ENCODE measurements at regions not wholly inside any gene's neighbourhood (a gene's known extent, or its start where the extent isn't known, plus 50 kb on each side); places are given as distances from the start of the nearest gene placed in this dataset.

DNA sequence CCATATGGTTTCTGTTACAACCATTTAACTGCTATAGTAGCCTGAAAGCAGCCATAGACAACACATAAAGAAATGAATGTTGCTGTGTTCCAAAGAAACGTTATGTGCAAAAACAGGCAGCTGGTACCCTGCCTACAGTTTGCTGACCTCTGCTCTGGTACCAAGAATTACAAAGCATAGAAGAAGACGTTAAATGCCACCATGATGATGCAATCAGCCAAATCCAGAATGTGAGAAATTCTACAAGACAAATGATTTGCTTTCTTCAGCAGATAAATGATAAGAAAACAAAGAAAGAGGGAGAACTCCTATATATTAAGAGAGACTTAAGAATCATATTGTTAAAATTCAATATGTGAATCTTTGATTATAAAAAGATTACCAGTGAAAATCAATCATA is 97.8 kb upstream of the PDE4B start:
- DNase-seq: no peak
- Histone ChIP-seq H3K36me3 (replicated peaks; ENCODE audit: control insufficient read depth, insufficient read depth, low read length) (no peaks in the 10 kb centered on the region), H3K4me3 (ENCODE audit: insufficient read depth, low read depth, low read length) (no peak overlapping the region), H3K27me3 (ENCODE audit: control insufficient read depth, insufficient read depth, low read length) (no peaks in the 10 kb centered on the region)

DNA sequence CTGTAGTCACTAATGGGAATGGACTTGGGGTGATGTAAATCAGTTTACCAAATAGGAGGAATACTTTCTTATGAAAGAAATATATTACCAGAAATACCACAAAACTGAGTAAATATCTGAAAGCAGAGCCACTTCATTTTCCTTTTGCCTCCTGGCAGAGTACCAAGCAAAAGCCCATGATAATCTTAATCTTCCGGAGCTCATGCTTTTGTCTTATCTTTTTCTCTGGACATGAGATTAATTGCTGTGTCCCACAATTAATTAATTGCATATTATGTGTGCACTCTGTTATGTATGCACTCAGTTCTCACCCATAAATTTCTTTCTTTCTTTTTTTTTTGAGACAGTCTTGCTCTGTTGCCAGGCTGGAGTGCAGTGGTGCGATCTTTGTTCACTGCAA is 94.1 kb upstream of the PDE4B start:
- no peaks in the 10 kb centered on the region for H3K27me3 ChIP-seq (ENCODE audit: control insufficient read depth, insufficient read depth, low read length)
- no peak for DNase-seq
- no peak overlapping the region for H3K4me3 ChIP-seq (ENCODE audit: insufficient read depth, low read depth, low read length)
- H3K36me3 ChIP-seq (replicated peaks; ENCODE audit: control insufficient read depth, insufficient read depth, low read length): no peaks in the 10 kb centered on the region

DNA sequence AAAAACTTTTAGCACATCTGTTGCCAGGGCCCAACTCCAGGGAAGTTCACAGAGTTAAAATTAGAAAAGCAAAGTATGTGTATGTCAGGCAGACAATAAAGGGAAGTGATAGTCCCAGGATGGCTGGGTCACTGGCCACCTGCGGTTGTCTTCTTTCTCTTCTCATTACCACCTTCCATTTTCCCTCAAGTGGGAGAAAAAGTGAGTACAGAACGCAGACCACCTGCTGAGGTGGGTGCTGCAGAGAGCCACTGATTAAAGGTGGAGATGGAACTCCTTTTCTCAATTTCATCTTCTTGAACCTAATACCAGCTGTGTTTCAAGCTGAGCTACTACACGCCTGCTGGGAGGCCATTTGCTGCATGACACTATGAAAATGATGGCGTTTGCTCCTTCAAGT is 88.8 kb upstream of the PDE4B start:
- no peak overlapping the region for H3K4me3 ChIP-seq (ENCODE audit: insufficient read depth, low read depth, low read length)
- no peak for DNase-seq
- 0 out of 2 replicates have a peak, but pooled peaks cover 2% of the 10 kb centered on the region for H3K27me3 ChIP-seq (ENCODE audit: control insufficient read depth, insufficient read depth, low read length)
- H3K36me3 ChIP-seq (replicated peaks; ENCODE audit: control insufficient read depth, insufficient read depth, low read length): no peaks in the 10 kb centered on the region

DNA sequence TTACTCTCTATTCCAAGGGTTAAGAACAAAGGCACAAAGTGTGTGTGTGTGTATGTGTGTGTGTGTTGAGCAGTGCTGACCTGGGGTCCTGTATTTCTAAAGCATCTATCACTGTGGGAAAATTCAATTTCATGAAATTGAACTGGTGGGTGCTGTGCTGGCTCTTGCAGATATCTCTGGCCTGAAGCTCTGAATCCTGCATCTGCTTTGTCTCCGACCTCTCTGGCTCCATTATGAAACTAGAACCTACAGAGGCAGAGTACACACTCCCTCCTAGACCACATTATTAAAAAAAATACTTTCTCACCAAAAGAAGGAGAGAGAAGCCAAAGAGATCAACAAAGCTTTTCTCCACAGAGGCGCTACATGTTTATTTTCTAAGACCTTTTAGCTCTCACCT is 88.4 kb upstream of the PDE4B start:
- H3K36me3 ChIP-seq (replicated peaks; ENCODE audit: control insufficient read depth, insufficient read depth, low read length): no peaks in the 10 kb centered on the region
- H3K27me3 ChIP-seq (ENCODE audit: control insufficient read depth, insufficient read depth, low read length): 0 out of 2 replicates have a peak, but pooled peaks cover 2% of the 10 kb centered on the region
- no peak for DNase-seq
- H3K4me3 ChIP-seq (ENCODE audit: insufficient read depth, low read depth, low read length): no peak overlapping the region

DNA sequence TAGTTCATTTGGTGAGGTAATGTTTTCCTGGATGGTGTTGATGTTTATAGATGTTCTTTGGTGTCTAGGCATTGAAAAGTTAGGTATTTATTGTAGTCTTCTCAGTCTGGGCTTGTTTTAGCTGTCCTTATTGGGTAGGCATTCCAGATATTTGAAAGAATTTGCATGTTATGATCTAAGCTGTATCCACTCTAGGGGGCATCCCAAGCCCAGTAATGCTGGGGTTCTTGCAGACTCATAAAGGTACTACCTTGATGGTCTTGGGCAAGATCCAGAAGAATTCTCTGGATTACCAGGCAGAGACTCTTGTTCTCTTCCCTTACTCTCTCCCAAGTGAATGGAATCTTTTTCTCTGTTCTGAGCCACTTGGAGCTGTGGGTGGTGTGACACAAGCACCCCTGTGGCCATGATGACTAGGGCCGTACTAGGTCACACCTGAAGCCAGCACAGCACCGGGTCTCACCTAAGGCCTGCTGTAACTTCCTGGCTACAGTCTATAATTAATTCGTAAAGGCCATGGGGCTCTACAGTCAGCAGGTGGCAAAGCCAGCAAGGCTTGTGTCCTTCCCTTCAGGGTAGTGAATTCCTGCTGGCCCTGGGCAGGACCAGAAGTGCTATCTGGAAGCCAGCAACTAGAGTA is 74.8 kb upstream of the PDE4B start:
- H3K36me3 ChIP-seq (replicated peaks; ENCODE audit: control insufficient read depth, insufficient read depth, low read length): no peaks in the 10 kb centered on the region
- no peaks in the 10 kb centered on the region for H3K27me3 ChIP-seq (ENCODE audit: control insufficient read depth, insufficient read depth, low read length)
- no peak for DNase-seq
- H3K4me3 ChIP-seq (ENCODE audit: insufficient read depth, low read depth, low read length): no peak overlapping the region

DNA sequence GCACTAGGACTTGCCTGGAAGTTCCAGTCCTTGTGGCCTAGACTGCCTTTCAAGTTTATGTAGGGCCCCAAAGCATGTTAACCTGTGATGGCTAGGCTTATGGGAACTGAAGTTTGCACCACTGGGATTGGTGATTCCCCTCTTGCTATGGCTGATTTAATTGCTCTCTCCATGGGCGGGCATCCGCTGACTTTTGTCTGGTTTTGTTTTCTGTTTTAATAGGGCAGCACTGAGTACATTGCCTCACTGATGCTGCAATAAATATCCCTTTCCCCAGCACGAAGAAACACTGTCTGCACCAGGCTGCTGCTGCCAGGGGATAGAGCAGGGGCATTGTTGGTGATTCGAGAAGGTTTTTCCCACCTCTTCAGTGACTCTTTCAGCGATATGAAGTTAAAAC is 73.3 kb upstream of the PDE4B start:
- no peak overlapping the region for H3K4me3 ChIP-seq (ENCODE audit: insufficient read depth, low read depth, low read length)
- H3K36me3 ChIP-seq (replicated peaks; ENCODE audit: control insufficient read depth, insufficient read depth, low read length): no peaks in the 10 kb centered on the region
- no peak for DNase-seq

DNA sequence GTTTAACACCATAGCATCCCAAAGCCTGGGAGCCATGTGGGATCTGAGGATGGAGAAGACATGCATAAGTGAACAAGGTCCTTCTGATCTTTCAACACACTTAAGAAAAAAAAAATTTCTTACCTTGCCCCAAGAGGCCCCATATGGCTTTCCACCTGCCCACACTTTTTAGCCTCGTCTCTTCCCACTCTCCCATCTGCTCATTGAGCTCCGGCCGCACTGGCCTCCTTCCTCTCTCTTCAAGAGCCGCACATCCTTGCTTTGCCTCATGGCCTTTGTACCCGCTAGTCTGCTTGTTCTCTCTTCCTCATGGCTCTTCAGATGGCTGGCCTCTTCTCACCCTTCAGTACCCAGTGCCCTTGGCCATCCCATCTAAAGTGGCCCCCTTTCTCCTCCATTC is 70.2 kb upstream of the PDE4B start:
- H3K36me3 ChIP-seq (replicated peaks; ENCODE audit: control insufficient read depth, insufficient read depth, low read length): no peaks in the 10 kb centered on the region
- H3K27me3 ChIP-seq (ENCODE audit: control insufficient read depth, insufficient read depth, low read length): no peaks in the 10 kb centered on the region
- no peak for DNase-seq
- no peak overlapping the region for H3K4me3 ChIP-seq (ENCODE audit: insufficient read depth, low read depth, low read length)

More for the DNA sequence above, 73.3 kb upstream of the PDE4B start:
- no peaks in the 10 kb centered on the region for H3K27me3 ChIP-seq (ENCODE audit: control insufficient read depth, insufficient read depth, low read length)

DNA sequence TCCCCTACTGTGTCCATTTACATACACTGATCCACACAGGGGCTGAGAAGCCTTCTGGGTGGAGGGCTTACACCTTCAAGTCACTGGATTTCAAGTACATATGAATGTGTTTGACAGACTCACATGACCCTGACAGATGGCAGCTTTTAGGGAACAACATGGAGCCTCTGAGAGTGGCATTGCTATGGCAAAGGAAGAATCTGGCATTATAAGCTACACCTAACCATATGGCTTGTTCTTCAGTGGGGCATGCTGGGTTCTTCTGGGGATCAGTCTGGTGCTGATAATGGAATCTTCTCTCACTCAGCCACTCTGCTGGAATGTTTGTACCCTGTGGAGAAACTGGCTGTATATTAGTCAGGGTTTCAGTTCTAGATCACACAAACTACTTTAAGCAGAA is 68.5 kb upstream of the PDE4B start:
- H3K36me3 ChIP-seq (replicated peaks; ENCODE audit: control insufficient read depth, insufficient read depth, low read length): no peaks in the 10 kb centered on the region
- no peaks in the 10 kb centered on the region for H3K27me3 ChIP-seq (ENCODE audit: control insufficient read depth, insufficient read depth, low read length)
- H3K4me3 ChIP-seq (ENCODE audit: insufficient read depth, low read depth, low read length): no peak overlapping the region
- DNase-seq: no peak

DNA sequence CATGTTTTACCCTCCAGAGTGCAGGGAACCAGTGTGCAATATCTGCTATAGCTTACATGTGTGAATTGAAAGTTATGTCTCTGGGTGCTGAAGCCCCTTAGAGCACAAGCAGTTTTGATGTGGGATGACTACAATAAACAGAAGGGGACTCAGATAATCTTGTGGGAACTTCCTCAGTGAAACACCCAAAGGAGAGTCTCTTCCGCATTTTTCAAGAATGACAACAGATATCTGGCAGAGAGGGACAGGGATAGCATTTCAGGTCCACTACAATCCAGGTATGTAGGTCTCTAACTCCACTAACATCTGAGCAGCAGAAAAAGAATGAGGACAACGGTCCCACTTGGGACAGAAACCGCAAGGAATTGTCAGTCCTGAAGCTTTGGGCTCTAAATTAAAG is 67.6 kb upstream of the PDE4B start:
- Histone ChIP-seq H3K4me3 (ENCODE audit: insufficient read depth, low read depth, low read length) (no peak overlapping the region), H3K36me3 (replicated peaks; ENCODE audit: control insufficient read depth, insufficient read depth, low read length) (no peaks in the 10 kb centered on the region), H3K27me3 (ENCODE audit: control insufficient read depth, insufficient read depth, low read length) (no peaks in the 10 kb centered on the region)
- no peak for DNase-seq

DNA sequence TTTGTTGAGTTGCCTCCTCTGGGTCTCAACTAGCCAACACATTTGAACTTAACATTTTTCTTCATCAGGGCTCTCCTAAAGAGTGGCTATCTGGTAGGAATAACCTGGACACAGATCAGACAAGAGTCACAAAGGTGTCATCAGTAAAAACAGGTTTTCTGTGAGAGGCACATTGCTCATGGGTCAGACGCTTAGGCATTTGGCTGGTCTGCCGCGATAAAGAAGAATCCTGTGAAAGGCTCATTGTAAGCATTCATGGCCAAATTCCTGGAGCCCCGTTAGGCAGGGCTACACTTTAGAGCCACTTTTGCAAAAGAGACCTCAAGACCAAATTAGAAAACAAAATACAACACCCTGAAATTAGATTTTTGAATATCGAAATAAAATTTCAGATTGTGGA is 64.2 kb upstream of the PDE4B start:
- DNase-seq: no peak
- Histone ChIP-seq H3K4me3 (ENCODE audit: insufficient read depth, low read depth, low read length) (no peak overlapping the region), H3K27me3 (ENCODE audit: control insufficient read depth, insufficient read depth, low read length) (no peaks in the 10 kb centered on the region), H3K36me3 (replicated peaks; ENCODE audit: control insufficient read depth, insufficient read depth, low read length) (no peaks in the 10 kb centered on the region)

DNA sequence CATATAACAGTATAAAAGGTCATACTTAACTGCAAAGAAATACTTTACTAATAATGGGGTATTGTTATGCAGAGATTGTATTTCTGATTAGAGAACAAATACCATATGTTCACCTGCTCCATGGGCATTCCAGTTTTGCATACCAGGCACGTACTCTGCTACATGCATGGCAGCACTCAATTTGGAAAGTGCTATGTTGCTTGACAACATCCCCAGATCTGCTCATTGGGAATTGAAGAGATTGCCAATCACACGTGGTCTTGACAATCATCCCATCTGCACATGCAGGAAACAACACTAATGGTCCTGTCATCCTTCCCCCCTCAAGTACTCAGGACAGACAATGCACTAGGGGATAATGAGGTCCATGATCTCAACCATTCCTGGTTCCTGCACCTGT is 63.4 kb upstream of the PDE4B start:
- no peak overlapping the region for H3K4me3 ChIP-seq (ENCODE audit: insufficient read depth, low read depth, low read length)
- H3K27me3 ChIP-seq (ENCODE audit: control insufficient read depth, insufficient read depth, low read length): no peaks in the 10 kb centered on the region
- no peak for DNase-seq
- H3K36me3 ChIP-seq (replicated peaks; ENCODE audit: control insufficient read depth, insufficient read depth, low read length): no peaks in the 10 kb centered on the region

DNA sequence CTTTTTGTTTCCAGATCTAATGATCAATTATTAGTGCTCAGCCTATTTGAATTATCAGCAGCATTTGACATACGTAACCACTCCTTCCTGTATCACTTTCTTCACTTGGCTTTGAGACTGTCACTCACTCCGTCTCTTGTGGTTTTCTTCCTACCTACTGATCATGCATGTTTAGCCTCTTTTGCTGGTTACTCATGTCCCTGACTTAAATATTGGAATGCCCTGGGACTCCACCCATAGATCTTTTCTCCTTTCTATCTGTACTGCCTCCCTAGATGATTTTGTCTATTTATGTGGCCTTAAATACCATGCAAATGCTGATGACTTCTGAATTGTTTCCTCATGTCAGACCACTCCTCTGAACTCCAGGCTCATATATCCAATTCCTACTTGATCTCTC is 57.7 kb upstream of the PDE4B start:
- Histone ChIP-seq H3K4me3 (ENCODE audit: insufficient read depth, low read depth, low read length) (no peak overlapping the region), H3K27me3 (ENCODE audit: control insufficient read depth, insufficient read depth, low read length) (no peaks in the 10 kb centered on the region), H3K36me3 (replicated peaks; ENCODE audit: control insufficient read depth, insufficient read depth, low read length) (no peaks in the 10 kb centered on the region)
- no peak for DNase-seq

DNA sequence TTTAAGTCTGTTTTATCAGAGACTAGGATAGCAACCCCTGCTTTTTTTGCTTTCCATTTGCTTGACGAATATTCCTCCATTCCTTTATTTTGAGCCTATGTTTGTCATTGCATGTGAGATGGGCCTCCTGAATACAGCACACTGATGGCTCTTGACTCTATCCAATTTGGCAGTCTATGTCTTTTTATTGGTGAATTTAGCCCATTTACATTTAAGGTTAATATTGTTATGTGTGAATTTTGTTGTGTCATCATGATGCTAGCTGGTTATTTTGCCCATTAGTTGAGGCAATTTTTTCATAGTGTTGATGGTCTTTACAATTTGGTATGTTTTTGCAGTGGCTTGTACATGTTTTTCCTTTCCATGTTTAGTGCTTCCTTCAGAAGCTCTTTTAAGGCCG is 50.7 kb upstream of the PDE4B start:
- Histone ChIP-seq H3K27me3 (ENCODE audit: control insufficient read depth, insufficient read depth, low read length) (no peaks in the 10 kb centered on the region), H3K4me3 (ENCODE audit: insufficient read depth, low read depth, low read length) (no peak overlapping the region), H3K36me3 (replicated peaks; ENCODE audit: control insufficient read depth, insufficient read depth, low read length) (no peaks in the 10 kb centered on the region)
- no peak for DNase-seq

Measured in H7 (cell line).